ENCODE measurements at regions not wholly inside any gene's neighbourhood (a gene's known extent, or its start where the extent isn't known, plus 50 kb on each side); places are given as distances from the start of the nearest gene placed in this dataset.
"Not testable (repeated sequence)": the region's sequence is repeated elsewhere in the genome, so short reads cannot be mapped to it uniquely, and the experiment has no call there.

DNA sequence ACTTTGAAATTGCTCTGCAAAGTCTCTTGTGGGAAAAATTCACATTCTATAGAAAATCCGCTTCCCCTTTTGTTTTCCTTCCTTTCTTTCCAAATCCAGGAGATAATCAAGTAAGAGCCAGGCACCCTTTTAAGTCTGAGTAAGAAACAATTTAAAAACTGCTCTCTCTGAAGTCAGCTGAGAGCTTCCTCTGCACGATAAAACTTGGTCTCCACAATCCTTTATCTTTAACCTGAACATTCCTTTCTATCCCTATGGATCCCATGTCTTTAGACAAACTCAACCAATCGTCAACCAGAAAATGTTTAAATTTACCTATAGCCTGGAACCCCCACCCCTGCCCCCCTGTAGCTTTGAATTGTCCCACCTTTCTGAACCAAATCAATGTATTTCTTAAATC lies 1723.6 kb upstream of the AGA start:
- Histone ChIP-seq H3K79me2 (ENCODE audit: insufficient read depth, low read length) (no peaks in the 10 kb centered on the region), H3K27ac (ENCODE audit: low read depth, low read length) (no peak overlapping the region), H3K4me3 (ENCODE audit: insufficient read depth, low read length) (no peak overlapping the region), H2AFZ (ENCODE audit: low read length) (no peak overlapping the region), H3K27me3 (ENCODE audit: insufficient read depth, low read length) (no peaks in the 10 kb centered on the region), H4K20me1 (ENCODE audit: insufficient read depth, low read length) (no peaks in the 10 kb centered on the region), H3K36me3 (ENCODE audit: insufficient read depth, low read length) (no peaks in the 10 kb centered on the region), H3K4me2 (ENCODE audit: insufficient read depth, low read length) (no peak overlapping the region), H3K4me1 (ENCODE audit: insufficient read depth, low read length) (no peaks in the 10 kb centered on the region), H3K9me3 (ENCODE audit: low read depth, low read length) (no peaks in the 10 kb centered on the region)
- TF ChIP-seq, protein P1, sequence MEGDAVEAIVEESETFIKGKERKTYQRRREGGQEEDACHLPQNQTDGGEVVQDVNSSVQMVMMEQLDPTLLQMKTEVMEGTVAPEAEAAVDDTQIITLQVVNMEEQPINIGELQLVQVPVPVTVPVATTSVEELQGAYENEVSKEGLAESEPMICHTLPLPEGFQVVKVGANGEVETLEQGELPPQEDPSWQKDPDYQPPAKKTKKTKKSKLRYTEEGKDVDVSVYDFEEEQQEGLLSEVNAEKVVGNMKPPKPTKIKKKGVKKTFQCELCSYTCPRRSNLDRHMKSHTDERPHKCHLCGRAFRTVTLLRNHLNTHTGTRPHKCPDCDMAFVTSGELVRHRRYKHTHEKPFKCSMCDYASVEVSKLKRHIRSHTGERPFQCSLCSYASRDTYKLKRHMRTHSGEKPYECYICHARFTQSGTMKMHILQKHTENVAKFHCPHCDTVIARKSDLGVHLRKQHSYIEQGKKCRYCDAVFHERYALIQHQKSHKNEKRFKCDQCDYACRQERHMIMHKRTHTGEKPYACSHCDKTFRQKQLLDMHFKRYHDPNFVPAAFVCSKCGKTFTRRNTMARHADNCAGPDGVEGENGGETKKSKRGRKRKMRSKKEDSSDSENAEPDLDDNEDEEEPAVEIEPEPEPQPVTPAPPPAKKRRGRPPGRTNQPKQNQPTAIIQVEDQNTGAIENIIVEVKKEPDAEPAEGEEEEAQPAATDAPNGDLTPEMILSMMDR (IDR thresholded peaks at IDR 0.05; ENCODE audit: extremely low read depth, low read depth, low read length), result no peak
- no peak for DNase-seq (ENCODE audit: insufficient read length, low spot score, missing footprints)

DNA sequence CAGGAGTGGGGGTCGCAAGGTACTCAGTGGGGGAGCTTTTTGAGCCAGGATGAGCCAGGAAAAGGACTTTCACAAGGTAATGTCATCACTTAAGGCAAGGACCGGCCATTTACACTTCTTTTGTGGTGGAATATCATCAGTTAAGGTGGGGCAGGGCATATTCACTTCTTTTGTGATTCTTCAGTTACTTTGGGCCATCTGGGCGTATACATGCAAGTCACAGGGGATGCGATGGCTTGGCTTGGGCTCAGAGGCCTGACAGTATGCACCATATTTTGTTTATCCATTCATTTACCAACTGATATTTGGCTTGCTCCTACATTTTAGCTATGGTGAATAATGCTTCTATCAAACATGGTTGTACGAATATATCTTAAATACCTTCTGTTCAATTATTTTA lies 1728.1 kb upstream of the AGA start:
- not testable (repeated sequence) for H3K4me2 ChIP-seq (ENCODE audit: insufficient read depth, low read length); H2AFZ ChIP-seq (ENCODE audit: low read length); H3K9me3 ChIP-seq (ENCODE audit: low read depth, low read length); H4K20me1 ChIP-seq (ENCODE audit: insufficient read depth, low read length); H3K27me3 ChIP-seq (ENCODE audit: insufficient read depth, low read length); H3K79me2 ChIP-seq (ENCODE audit: insufficient read depth, low read length); H3K36me3 ChIP-seq (ENCODE audit: insufficient read depth, low read length); H3K4me3 ChIP-seq (ENCODE audit: insufficient read depth, low read length); H3K27ac ChIP-seq (ENCODE audit: low read depth, low read length); H3K4me1 ChIP-seq (ENCODE audit: insufficient read depth, low read length); DNase-seq (ENCODE audit: insufficient read length, low spot score, missing footprints)

DNA sequence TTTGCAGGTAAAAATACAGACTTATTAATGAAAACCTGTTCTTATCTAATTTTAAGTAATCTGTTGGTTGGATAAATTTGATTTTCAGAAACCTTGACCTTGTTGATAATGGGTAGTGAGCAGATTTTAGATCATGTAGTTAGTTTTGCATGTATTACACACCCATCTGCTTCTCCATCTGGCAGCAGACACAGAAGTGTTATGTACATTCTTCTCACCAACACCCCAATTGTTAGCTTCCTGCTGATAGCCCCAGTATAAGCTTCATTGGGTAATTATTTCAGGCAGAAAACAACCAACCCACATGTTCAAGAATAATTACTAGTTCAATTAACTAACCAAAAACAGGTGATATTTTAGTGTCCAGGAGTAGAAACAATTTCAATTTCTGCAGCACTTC lies 1740.5 kb upstream of the AGA start:
- Histone ChIP-seq H3K4me2 (ENCODE audit: insufficient read depth, low read length) (no peak overlapping the region), H3K79me2 (ENCODE audit: insufficient read depth, low read length) (no peaks in the 10 kb centered on the region), H3K27me3 (ENCODE audit: insufficient read depth, low read length) (no peaks in the 10 kb centered on the region), H3K27ac (ENCODE audit: low read depth, low read length) (no peak overlapping the region), H3K9me3 (ENCODE audit: low read depth, low read length) (no peaks in the 10 kb centered on the region), H2AFZ (ENCODE audit: low read length) (no peak overlapping the region), H4K20me1 (ENCODE audit: insufficient read depth, low read length) (no peaks in the 10 kb centered on the region), H3K4me3 (ENCODE audit: insufficient read depth, low read length) (no peak overlapping the region), H3K4me1 (ENCODE audit: insufficient read depth, low read length) (no peaks in the 10 kb centered on the region), H3K36me3 (ENCODE audit: insufficient read depth, low read length) (no peaks in the 10 kb centered on the region)
- TF ChIP-seq, protein P1 (IDR thresholded peaks at IDR 0.05; ENCODE audit: extremely low read depth, low read depth, low read length), result no peak
- DNase-seq (ENCODE audit: insufficient read length, low spot score, missing footprints), result no peak

DNA sequence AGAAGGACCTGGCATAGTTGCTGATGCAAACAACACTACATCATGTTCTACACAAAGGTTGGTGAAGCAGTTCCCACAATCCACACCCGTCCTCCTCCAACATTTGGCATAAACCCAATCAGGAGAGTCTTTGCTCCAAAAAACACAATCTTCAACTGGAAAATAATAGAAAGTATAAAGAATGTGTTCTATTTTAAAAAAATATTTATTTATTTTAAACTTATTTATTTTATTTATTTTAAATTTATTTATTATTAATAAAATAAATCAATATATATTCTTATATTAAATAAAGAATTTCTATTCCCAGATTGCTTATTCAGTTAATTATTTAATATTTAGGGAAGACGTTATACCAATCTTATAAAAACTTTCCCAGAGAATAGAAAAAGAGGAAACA lies 1753.7 kb upstream of the AGA start:
- TF ChIP-seq, protein P1 (IDR thresholded peaks at IDR 0.05; ENCODE audit: extremely low read depth, low read depth, low read length), result no peak
- Histone ChIP-seq H3K36me3 (ENCODE audit: insufficient read depth, low read length) (no peaks in the 10 kb centered on the region), H2AFZ (ENCODE audit: low read length) (no peak overlapping the region), H3K4me2 (ENCODE audit: insufficient read depth, low read length) (no peak overlapping the region), H3K79me2 (ENCODE audit: insufficient read depth, low read length) (no peaks in the 10 kb centered on the region), H4K20me1 (ENCODE audit: insufficient read depth, low read length) (no peaks in the 10 kb centered on the region), H3K27me3 (ENCODE audit: insufficient read depth, low read length) (no peaks in the 10 kb centered on the region), H3K9me3 (ENCODE audit: low read depth, low read length) (no peaks in the 10 kb centered on the region), H3K4me3 (ENCODE audit: insufficient read depth, low read length) (no peak overlapping the region), H3K27ac (ENCODE audit: low read depth, low read length) (no peak overlapping the region), H3K4me1 (ENCODE audit: insufficient read depth, low read length) (no peaks in the 10 kb centered on the region)
- no peak for DNase-seq (ENCODE audit: insufficient read length, low spot score, missing footprints)

DNA sequence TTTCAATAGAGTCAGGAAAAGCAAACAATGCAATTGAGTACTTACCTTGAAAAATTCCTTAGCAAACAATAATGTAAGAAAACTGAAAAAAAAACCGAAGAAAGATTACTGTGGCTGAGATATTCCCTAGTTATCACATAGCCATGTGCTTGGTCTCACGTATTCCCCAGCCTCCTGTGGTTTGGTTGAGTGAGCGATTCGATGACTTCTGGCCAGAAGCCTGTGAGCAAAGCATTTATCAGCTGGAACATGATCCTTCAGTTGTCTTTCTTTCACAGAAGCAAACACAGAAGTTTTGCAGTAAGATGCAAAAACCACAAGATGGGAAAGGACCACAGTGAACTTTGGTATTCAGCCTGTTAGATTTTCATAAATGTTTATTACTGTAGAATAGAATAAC lies 1754.3 kb upstream of the AGA start:
- Histone ChIP-seq H3K4me1 (ENCODE audit: insufficient read depth, low read length) (no peaks in the 10 kb centered on the region), H3K27ac (ENCODE audit: low read depth, low read length) (no peak overlapping the region), H3K79me2 (ENCODE audit: insufficient read depth, low read length) (no peaks in the 10 kb centered on the region), H2AFZ (ENCODE audit: low read length) (no peak overlapping the region), H3K9me3 (ENCODE audit: low read depth, low read length) (no peaks in the 10 kb centered on the region), H3K4me3 (ENCODE audit: insufficient read depth, low read length) (no peak overlapping the region), H3K4me2 (ENCODE audit: insufficient read depth, low read length) (no peak overlapping the region), H4K20me1 (ENCODE audit: insufficient read depth, low read length) (no peaks in the 10 kb centered on the region), H3K27me3 (ENCODE audit: insufficient read depth, low read length) (no peaks in the 10 kb centered on the region), H3K36me3 (ENCODE audit: insufficient read depth, low read length) (no peaks in the 10 kb centered on the region)
- no peak for DNase-seq (ENCODE audit: insufficient read length, low spot score, missing footprints)
- TF ChIP-seq, protein P1 (IDR thresholded peaks at IDR 0.05; ENCODE audit: extremely low read depth, low read depth, low read length), result no peak
